H1 (cell line): ENCODE measurements at regions not wholly inside any gene's neighbourhood (a gene's known extent, or its start where the extent isn't known, plus 50 kb on each side); places are given as distances from the start of the nearest gene placed in this dataset.

Experiments
- GTF2F1 ChIP-seq: IDR thresholded peaks from 2 replicates; pipeline ENCODE4 v1.6.1; 2012; ENCODE audit warnings: low read depth, low read length, improper control_type of control experiment, borderline replicate concordance
- HDAC2 ChIP-seq, 2 experiments: fragments of 300-600 bp in 1 of 2; sonication (generic) in 1 of 2; IDR thresholded peaks; 2 replicates each; pipeline ENCODE4 v1.6.1; 2011 to 2012; ENCODE audit warnings: low read depth in 2 of 2, low read length in 2 of 2, mild to moderate bottlenecking in 2 of 2, moderate library complexity in 2 of 2, borderline replicate concordance in 1 of 2, inconsistent platforms in 1 of 2
- MAFK ChIP-seq: IDR thresholded peaks from 2 replicates; pipeline ENCODE4 v1.6.1; 2012; ENCODE audit warnings: low read depth, mild to moderate bottlenecking, improper control_type of control experiment, low read length
- SP4 ChIP-seq: IDR thresholded peaks from 2 replicates; pipeline ENCODE4 v1.6.1; 2012; ENCODE audit warnings: low read length, inconsistent platforms

- TF ChIP-seq HDAC2 (IDR thresholded peaks at IDR 0.05; ENCODE audit: borderline replicate concordance in 1 of 2, low read depth in 2 of 2, low read length in 2 of 2) (no peak), SP4 (no peak), MAFK (no peak), GTF2F1 (no peak)
Observed at GRCh38 chr2:128717758-128718710, 399.4 kb upstream of the HS6ST1 start (continued).
